Stomach (tissue), 4 donors: ENCODE measurements at regions not wholly inside any gene's neighbourhood (a gene's known extent, or its start where the extent isn't known, plus 50 kb on each side); places are given as distances from the start of the nearest gene placed in this dataset.

Source experiments
- CTCF ChIP-seq, 7 experiments: fragments of 450-650 bp in 4 of 7; fragments of 200-600 bp in 3 of 7; sonication (generic) in 3 of 7; IDR thresholded peaks; one replicate each; pipeline ENCODE4 v1.5.1; 2016 to 2019; ENCODE audit warnings: antibody characterized with exemption in 7 of 7, control low read depth in 2 of 7, mild to moderate bottlenecking in 1 of 7
- POLR2AphosphoS5 ChIP-seq, 3 donors: sonication (generic); formaldehyde crosslinking; IDR thresholded peaks; one replicate each; pipeline ENCODE4 v1.6.1; 2016; ENCODE audit warnings: antibody characterized with exemption in 3 of 3

GRCh38 chr17:33868899-33869298, 386.2 kb upstream of the CCL2 start:
- no peak for TF ChIP-seq CTCF (IDR thresholded peaks at IDR 0.05)
- no peak for TF ChIP-seq POLR2AphosphoS5 (IDR thresholded peaks at IDR 0.05)
